ENCODE measurements at regions not wholly inside any gene's neighbourhood (a gene's known extent, or its start where the extent isn't known, plus 50 kb on each side); places are given as distances from the start of the nearest gene placed in this dataset.

- Histone ChIP-seq H3K4me1 (ENCODE audit: control insufficient read depth in 1 of 2, insufficient read depth in 2 of 2, low read length in 2 of 2) (peaks cover 5 to 26% of the 10 kb centered on the region in 2 experiments; a peak in 3 of 4 replicates), H3K27ac (ENCODE audit: low read depth, low read length) (no peak overlapping the region), H3K36me3 (ENCODE audit: control insufficient read depth in 1 of 2, insufficient read depth in 2 of 2, low read length in 2 of 2) (no peaks in the 10 kb centered on the region), H3K9me3 (ENCODE audit: control insufficient read depth in 1 of 2, insufficient read depth in 1 of 2, low read depth in 1 of 2, low read length in 2 of 2) (no peaks in the 10 kb centered on the region), H2AFZ (ENCODE audit: low read depth, low read length, poor library complexity, severe bottlenecking) (no peak overlapping the region), H3K4me3 (replicated peaks in 1 of 2; ENCODE audit: low read depth in 1 of 2, low read length in 2 of 2) (no peak overlapping the region), H3K9ac (ENCODE audit: low read length) (no peak overlapping the region), H3K4me2 (ENCODE audit: low read length) (no peak overlapping the region), H3K9me2 (ENCODE audit: insufficient read depth) (no peaks in the 10 kb centered on the region), H4K20me1 (ENCODE audit: insufficient read depth) (no peaks in the 10 kb centered on the region), H3K27me3 (ENCODE audit: insufficient read depth, low read length) (no peaks in the 10 kb centered on the region), H3K79me2 (ENCODE audit: insufficient read depth, low read length) (no peaks in the 10 kb centered on the region)
- ChIA-PET RAD21 (ENCODE audit: low non-redundant PET in 1 of 2, low total read pairs in 2 of 2, uncharacterized antibody in 2 of 2, unreplicated experiment in 2 of 2) (no interaction called here), POLR2A (no interaction called here), CTCF (no interaction called here)
- intact Hi-C loops (cut with micrococcal nuclease) = no loop called here
- TF ChIP-seq SP1 (IDR thresholded peaks at IDR 0.05; ENCODE audit: low read depth) (no peak), RAD21 (IDR thresholded peaks at IDR 0.05; ENCODE audit: low read depth) (no peak), SRF (IDR thresholded peaks at IDR 0.05; ENCODE audit: low read depth) (no peak), EGR1 (IDR thresholded peaks at IDR 0.05; ENCODE audit: low read depth) (no peak), ELF1 (IDR thresholded peaks at IDR 0.05; ENCODE audit: borderline replicate concordance, low read depth) (no peak), CEBPB (IDR thresholded peaks at IDR 0.05; ENCODE audit: low read depth) (no peak), POLR2A (IDR thresholded peaks at IDR 0.05; ENCODE audit: borderline replicate concordance, extremely low read depth, insufficient read depth, insufficient read length) (no peak), JUND (IDR thresholded peaks at IDR 0.05) (no peak), ZBTB33 (IDR thresholded peaks at IDR 0.05; ENCODE audit: extremely low read depth, insufficient replicate concordance, low read length) (no peak), MAX (IDR thresholded peaks at IDR 0.05) (no peak), CBX3 (IDR thresholded peaks at IDR 0.05; ENCODE audit: low read depth) (no peak), EZH2phosphoT487 (IDR thresholded peaks at IDR 0.05; ENCODE audit: borderline replicate concordance) (no peak), CTCF (IDR thresholded peaks at IDR 0.05 in 2 of 3, conservative IDR thresholded peaks at IDR 0.05 in 1 of 3; ENCODE audit: borderline replicate concordance in 1 of 3, insufficient read depth in 1 of 3, low read depth in 2 of 3, low read length in 2 of 3) (no peak), SIN3A (IDR thresholded peaks at IDR 0.05; ENCODE audit: low read depth) (no peak), ZNF274 (IDR thresholded peaks at IDR 0.05; ENCODE audit: low read depth, low read length) (no peak), POLR2AphosphoS5 (IDR thresholded peaks at IDR 0.05; ENCODE audit: low read depth, low read length) (no peak)
- BruUV-seq (replicated peaks) = no TSS peak
- ATAC-seq = no peak
- no peak for DNase-seq (ENCODE audit: low read depth, low spot score)
These were observed 235.5 kb upstream of the TBX3 start for GRCh38 chr12:114919479-114919878.

All from HCT116 (cell line).